ENCODE measurements at regions not wholly inside any gene's neighbourhood (a gene's known extent, or its start where the extent isn't known, plus 50 kb on each side); places are given as distances from the start of the nearest gene placed in this dataset.

DNA sequence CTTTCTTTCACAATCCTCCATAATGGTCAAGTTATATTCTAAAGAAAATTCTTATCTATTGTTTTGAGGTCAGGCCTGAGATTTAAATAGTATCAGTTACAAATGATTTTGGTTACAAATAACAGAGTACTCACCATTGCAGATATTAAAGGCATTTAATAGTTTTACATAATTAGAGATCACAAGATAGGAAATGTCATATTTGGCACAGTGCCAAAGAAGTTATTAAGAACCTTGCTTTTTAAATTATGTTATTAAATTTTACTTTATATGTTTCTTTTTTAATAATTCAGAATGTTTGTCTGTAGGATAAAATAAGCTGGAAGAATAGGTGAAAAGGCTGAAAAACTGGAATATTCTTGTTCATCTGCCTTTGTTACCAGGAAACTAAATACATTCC lies 1174.7 kb downstream of the PCDH18 start:
- TF ChIP-seq, protein P1, sequence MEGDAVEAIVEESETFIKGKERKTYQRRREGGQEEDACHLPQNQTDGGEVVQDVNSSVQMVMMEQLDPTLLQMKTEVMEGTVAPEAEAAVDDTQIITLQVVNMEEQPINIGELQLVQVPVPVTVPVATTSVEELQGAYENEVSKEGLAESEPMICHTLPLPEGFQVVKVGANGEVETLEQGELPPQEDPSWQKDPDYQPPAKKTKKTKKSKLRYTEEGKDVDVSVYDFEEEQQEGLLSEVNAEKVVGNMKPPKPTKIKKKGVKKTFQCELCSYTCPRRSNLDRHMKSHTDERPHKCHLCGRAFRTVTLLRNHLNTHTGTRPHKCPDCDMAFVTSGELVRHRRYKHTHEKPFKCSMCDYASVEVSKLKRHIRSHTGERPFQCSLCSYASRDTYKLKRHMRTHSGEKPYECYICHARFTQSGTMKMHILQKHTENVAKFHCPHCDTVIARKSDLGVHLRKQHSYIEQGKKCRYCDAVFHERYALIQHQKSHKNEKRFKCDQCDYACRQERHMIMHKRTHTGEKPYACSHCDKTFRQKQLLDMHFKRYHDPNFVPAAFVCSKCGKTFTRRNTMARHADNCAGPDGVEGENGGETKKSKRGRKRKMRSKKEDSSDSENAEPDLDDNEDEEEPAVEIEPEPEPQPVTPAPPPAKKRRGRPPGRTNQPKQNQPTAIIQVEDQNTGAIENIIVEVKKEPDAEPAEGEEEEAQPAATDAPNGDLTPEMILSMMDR (IDR thresholded peaks at IDR 0.05 in 4 of 5, conservative IDR thresholded peaks at IDR 0.05 in 1 of 5), result no peak
- no peak for TF ChIP-seq POLR2A (IDR thresholded peaks at IDR 0.05)
